ENCODE measurements at regions not wholly inside any gene's neighbourhood (a gene's known extent, or its start where the extent isn't known, plus 50 kb on each side); places are given as distances from the start of the nearest gene placed in this dataset.
"Not testable (repeated sequence)": the region's sequence is repeated elsewhere in the genome, so short reads cannot be mapped to it uniquely, and the experiment has no call there.

- no peak for DNase-seq (ENCODE audit: low spot score in 2 of 2)
- no peak for FAIRE-seq
These were observed 93.6 kb upstream of the COL1A2 start for GRCh38 chr7:94301024-94301586.

DNA sequence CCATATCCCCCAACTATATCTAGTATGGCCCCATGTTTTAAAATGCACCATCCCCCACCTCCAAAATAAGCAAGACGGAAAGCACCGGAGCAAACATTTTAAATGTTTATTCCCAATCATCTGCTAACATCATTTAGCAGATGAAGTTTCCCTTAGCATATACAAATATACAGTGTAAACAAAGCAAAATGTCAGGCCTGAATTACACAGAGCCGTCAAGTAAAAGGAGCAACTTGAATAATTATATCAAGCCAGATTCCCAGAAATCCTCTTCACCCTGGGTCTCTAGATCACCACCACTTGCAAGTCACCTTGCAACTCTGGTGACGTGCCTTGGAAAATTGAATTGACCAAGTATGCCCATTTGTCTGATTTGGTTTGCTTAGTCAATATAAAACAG lies 91.6 kb upstream of the COL1A2 start:
- FAIRE-seq (no peak), DNase-seq (ENCODE audit: low spot score in 2 of 2) (no peak)

GRCh38 chr7:94303695-94304094 lies 91.0 kb upstream of the COL1A2 start:
- FAIRE-seq = no peak
- no peak for DNase-seq (ENCODE audit: low spot score in 2 of 2)

DNA sequence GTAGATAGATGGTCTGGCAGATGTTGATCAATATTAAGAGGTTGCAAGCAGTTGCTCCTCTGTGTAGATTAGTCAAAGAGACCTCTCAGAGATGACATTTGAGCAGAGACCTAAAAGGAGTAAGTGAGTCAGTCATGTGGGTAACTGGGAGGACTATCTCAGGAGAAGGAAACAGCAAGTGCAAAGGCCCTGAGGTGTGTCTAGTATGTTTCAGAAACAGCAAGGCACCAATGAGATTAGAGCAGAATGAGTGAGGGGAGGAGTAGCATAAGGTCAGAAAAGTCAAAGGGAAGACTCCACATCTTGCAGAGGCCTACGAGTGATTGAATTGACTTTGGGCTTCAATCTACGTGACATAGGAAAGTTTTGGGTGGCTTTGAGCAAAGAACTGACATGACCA lies 89.8 kb upstream of the COL1A2 start:
- FAIRE-seq (no peak), DNase-seq (ENCODE audit: low spot score in 2 of 2) (no peak)

DNA sequence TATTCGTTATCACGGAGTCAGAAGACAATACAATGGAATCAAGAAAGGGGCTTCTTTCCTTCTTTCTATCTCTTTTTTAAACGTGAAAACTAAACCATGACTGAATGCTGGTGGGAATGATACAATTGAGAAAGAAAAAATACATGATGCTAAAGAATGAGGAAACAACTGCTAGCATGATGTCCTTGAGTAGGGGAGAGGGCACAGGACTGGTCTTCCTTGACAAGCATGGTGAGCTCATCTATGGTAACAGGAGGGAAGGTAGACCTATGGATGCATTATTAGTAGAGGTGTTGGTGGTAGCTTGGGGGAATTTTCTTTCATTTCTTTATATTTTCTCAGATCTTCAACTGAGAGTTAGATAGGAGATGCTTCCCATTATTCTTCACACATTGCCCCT lies 88.9 kb upstream of the COL1A2 start:
- DNase-seq (ENCODE audit: low spot score in 2 of 2) (no peak), FAIRE-seq (no peak)

GRCh38 chr7:94307399-94308048 lies 87.2 kb upstream of the COL1A2 start:
- no peak for FAIRE-seq
- no peak for DNase-seq (ENCODE audit: low spot score in 2 of 2)

DNA sequence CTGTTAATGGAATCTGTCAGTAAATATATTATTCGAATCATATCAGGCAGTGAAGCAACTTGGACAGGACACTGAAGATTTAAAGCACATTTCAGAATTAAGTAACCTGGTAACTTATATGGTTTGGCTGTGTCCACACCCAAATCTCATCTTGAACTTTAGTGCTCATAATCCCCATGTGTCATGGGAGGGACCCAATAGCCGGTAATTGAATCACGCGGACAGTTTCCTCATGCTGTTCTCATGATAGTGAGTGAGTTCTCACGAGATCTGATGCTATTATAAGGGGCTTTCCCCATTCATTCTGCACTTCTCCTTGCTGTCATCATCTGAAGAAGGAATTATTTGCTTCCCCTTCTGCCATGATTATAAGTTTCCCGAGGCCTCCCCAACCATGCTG lies 83.2 kb upstream of the COL1A2 start:
- FAIRE-seq = no peak
- DNase-seq (ENCODE audit: low spot score in 2 of 2) = no peak

- DNase-seq (ENCODE audit: low spot score in 2 of 2) (no peak), FAIRE-seq (no peak)
These were observed 80.8 kb upstream of the COL1A2 start for GRCh38 chr7:94313926-94314325.

DNA sequence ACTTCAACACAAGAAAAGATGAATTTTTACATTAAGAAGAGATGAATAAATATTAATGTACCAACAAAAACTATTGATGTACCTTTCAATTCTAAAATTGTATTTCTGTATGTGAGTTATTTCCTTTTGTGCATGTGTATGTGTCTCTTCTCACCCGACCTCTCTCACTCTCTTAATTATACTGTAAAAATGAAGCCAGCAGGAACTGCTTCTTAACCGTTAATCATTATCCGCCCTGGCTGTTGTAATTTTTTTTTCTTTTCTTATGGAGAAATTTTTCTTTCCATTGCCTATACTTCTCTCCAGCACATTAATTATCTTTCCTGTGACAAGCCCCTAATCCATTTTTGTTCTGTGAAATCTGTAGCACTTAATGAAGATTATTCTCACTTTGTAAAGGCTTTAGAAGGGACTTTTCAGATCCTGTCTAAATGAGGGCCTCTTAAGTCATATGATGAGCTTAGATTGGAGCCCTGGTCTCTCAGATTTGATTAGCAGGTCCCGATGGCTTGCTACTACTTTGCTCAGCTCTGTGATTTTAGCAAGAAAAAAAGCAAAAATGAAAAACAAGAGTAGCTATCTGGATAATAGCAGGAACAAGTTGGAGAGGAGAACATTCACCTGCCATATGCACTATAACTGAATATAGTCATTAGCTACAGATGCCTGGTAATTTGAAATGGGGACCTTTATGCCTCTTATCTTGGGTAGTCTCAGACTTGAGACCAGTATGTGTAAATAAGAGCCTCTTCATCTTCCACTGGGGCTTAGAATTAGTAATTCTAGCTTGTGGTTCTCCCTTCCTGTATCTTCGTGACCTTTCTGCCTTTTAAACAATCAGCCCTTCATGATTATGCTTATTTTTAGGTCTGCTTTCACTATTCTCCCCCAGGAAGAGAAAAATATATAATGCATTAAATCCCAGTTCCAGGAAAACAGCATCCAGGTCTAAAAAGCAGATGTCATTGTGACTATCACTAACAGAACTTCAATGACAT lies 80.0 kb upstream of the COL1A2 start:
- FAIRE-seq = no peak

GRCh38 chr7:94321138-94321537 lies 73.6 kb upstream of the COL1A2 start:
- not testable (repeated sequence) for DNase-seq (ENCODE audit: low spot score in 2 of 2); FAIRE-seq

More for the DNA sequence above, 80.0 kb upstream of the COL1A2 start:
- DNase-seq (ENCODE audit: low spot score in 2 of 2) = no peak

GRCh38 chr7:94323844-94324243 lies 70.9 kb upstream of the COL1A2 start:
- DNase-seq (ENCODE audit: low spot score in 2 of 2) (no peak), FAIRE-seq (no peak)

DNA sequence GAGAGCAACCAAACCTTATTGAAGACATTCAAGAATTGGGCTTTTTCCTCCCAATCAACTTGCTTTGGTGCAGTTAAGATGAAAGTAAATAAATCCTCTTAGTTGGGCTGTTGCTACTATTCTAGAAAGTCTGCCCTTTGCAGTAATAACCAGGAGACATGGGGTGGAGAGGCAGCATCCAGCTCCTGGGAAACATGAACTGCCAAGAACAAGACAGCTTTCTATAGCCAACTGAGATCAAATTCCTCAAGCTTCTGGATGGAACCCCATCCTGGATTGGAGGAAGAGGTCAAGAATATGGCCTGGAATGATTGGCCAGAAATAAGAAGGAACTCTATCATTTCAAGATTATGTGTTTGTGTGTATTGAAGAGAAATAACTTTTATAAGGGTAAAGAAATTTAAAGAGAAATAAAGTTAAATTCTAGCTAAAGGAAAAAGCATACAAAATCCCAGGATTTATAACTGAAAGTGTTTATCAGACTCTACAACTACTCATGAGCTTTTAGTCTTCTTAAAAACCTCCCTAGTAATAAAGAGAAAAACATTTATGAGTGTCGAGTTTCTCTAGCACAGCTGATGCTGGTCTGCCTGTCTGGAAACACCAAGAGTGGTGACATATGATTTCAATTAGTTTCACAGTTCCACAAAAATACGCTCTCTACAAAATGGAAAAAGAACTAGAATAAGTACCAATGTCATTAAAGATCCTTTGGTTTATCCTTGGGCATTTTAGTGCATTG lies 70.1 kb upstream of the COL1A2 start:
- FAIRE-seq (no peak), DNase-seq (ENCODE audit: low spot score in 2 of 2) (no peak)

- FAIRE-seq (no peak), DNase-seq (ENCODE audit: low spot score in 2 of 2) (no peak)
These were observed 69.6 kb upstream of the COL1A2 start for GRCh38 chr7:94325122-94325475.

DNA sequence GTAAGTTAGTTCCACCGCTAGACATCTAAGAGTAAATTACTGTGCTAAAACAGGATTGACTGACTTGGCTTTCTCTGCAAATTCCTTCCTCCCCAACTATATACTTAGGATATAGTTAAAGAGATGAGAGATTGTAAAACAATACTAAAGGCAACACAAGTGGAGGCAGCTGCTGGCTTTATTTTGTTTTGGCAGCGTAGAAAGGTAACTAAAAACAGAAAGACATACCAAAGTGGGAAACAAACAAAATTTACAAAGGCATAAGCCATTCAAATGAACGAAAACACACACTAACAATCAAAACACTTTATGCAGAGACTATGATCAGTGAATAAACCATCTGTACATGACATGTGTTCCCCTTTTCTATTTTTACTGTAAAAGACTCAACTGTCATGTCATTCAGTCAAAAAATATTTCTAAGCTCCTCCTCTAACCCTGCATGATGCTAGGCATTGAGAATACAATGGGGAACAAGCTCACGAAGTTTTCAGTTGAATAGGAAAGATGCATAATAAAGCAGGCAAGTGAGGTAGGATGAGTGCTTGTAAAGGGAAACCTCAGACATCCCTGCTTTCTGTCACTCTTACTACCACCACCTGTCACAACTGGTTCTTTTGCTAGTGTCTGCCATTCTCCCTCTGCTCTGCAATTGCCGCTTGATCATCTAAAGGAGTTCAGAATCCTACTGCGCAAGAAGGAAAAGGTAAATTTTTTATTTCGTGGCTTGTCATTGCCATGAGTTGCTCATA lies 64.2 kb upstream of the COL1A2 start:
- DNase-seq (ENCODE audit: low spot score in 2 of 2) (no peak), FAIRE-seq (no peak)

GRCh38 chr7:94332571-94332970 lies 62.1 kb upstream of the COL1A2 start:
- no peak for FAIRE-seq
- no peak for DNase-seq (ENCODE audit: low spot score in 2 of 2)

DNA sequence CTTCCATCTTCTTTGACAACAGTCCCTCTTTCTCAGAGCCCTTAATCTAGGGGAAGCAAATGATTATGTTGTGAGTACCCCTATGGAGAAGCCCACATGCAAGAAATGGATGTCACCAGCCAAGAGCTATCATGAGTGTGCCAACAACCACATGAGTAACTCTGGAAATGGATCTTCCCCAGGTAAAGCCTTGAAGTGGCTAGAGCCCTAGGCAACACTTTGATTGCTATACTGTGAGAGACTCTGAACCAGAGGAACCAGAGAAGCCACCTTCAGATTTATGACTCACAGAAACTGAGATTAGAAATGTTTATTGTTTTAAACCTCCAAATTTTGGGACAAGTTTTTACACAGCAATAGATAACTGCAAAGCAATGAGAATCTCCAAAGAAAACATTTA lies 60.9 kb upstream of the COL1A2 start:
- no peak for FAIRE-seq

GRCh38 chr7:94335586-94335985 lies 59.1 kb upstream of the COL1A2 start:
- DNase-seq (ENCODE audit: low spot score in 2 of 2) (no peak), FAIRE-seq (no peak)

More for the DNA sequence above, 60.9 kb upstream of the COL1A2 start:
- no peak for DNase-seq (ENCODE audit: low spot score in 2 of 2)

DNA sequence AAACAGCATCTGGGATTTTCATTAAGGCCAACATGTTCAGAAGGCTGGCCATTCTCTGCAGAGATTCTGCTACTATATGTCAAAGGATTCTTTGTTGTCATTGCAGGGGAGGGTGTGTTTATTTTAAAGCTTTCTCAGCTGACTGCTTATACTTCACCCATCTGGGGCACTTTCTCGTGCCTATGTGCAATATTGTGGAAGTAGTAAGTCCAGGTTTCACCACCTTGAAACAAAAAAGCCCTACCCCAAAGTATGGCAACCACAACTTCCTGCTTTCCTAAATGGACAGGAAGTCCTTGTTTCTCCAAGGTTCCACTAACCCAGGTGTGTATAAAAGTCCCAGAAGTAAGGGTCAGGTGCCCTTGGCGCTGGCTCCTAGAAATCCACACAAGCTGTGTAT lies 58.7 kb upstream of the COL1A2 start:
- FAIRE-seq (no peak), DNase-seq (ENCODE audit: low spot score in 2 of 2) (no peak)

DNA sequence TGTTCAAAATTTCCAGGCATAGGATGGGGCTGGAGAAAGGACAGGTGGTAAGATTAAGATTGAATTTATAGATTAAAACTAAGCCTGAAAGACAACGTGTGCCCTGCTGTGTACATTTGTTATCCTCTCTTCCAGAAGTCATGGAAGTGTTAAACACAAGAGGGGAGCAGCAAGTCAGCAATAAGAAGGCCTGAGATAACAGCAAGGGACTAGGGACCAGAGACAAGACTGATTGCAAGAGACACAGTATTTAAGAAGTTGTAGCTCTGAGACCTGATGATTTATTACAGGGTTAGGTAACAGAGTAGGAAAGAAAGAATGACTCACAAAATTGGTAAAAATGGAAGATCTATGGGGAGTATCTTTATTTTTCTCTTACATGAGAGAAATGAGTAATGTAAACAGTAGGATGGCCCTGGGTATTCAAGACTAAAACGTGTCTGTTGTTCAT lies 55.7 kb upstream of the COL1A2 start:
- DNase-seq (ENCODE audit: low spot score in 2 of 2) (no peak), FAIRE-seq (no peak)

GRCh38 chr7:94344826-94345225 lies 49.9 kb upstream of the COL1A2 start:
- DNase-seq (ENCODE audit: low spot score in 2 of 2) (no peak), FAIRE-seq (no peak)
